ENCODE measurements at regions not wholly inside any gene's neighbourhood (a gene's known extent, or its start where the extent isn't known, plus 50 kb on each side); places are given as distances from the start of the nearest gene placed in this dataset.

GRCh38 chr5:8230868-8231267 is 361.9 kb downstream of the MTRR start:
- no peaks in the 10 kb centered on the region for H3K9me3 ChIP-seq
- H3K27me3 ChIP-seq, result no peaks in the 10 kb centered on the region
- TF ChIP-seq CTCF (IDR thresholded peaks at IDR 0.05), result no peak
- H3K36me3 ChIP-seq, result no peaks in the 10 kb centered on the region
- H3K4me3 ChIP-seq, result no peak overlapping the region
- no peak for DNase-seq (ENCODE audit: low spot score)
- H3K27ac ChIP-seq, result no peak overlapping the region
- H3K4me1 ChIP-seq, result no peaks in the 10 kb centered on the region

GRCh38 chr5:8233479-8233878 is 364.5 kb downstream of the MTRR start:
- no peak for TF ChIP-seq CTCF (IDR thresholded peaks at IDR 0.05)
- Histone ChIP-seq H3K36me3 (no peaks in the 10 kb centered on the region), H3K4me1 (no peaks in the 10 kb centered on the region), H3K27ac (no peak overlapping the region), H3K9me3 (no peaks in the 10 kb centered on the region), H3K4me3 (no peak overlapping the region), H3K27me3 (no peaks in the 10 kb centered on the region)
- DNase-seq (ENCODE audit: low spot score), result no peak

- Histone ChIP-seq H3K27ac (no peak overlapping the region), H3K4me3 (no peak overlapping the region), H3K9me3 (no peaks in the 10 kb centered on the region), H3K27me3 (no peaks in the 10 kb centered on the region), H3K36me3 (no peaks in the 10 kb centered on the region), H3K4me1 (no peaks in the 10 kb centered on the region)
- DNase-seq (ENCODE audit: low spot score), result no peak
- no peak for TF ChIP-seq CTCF (IDR thresholded peaks at IDR 0.05)
These were observed 365.3 kb downstream of the MTRR start for GRCh38 chr5:8234179-8234770.

- DNase-seq (ENCODE audit: low spot score), result no peak
- Histone ChIP-seq H3K4me1 (no peaks in the 10 kb centered on the region), H3K4me3 (no peak overlapping the region), H3K9me3 (no peaks in the 10 kb centered on the region), H3K27ac (no peak overlapping the region), H3K27me3 (no peaks in the 10 kb centered on the region), H3K36me3 (no peaks in the 10 kb centered on the region)
- no peak for TF ChIP-seq CTCF (IDR thresholded peaks at IDR 0.05)
These were observed 369.1 kb downstream of the MTRR start for GRCh38 chr5:8238080-8238479.

GRCh38 chr5:8239198-8239597 is 370.2 kb downstream of the MTRR start:
- no peak overlapping the region for H3K27ac ChIP-seq
- no peak overlapping the region for H3K4me3 ChIP-seq
- DNase-seq (ENCODE audit: low spot score), result no peak
- no peaks in the 10 kb centered on the region for H3K27me3 ChIP-seq
- H3K9me3 ChIP-seq, result no peaks in the 10 kb centered on the region
- no peaks in the 10 kb centered on the region for H3K4me1 ChIP-seq
- H3K36me3 ChIP-seq, result no peaks in the 10 kb centered on the region
- no peak for TF ChIP-seq CTCF (IDR thresholded peaks at IDR 0.05)

- H3K4me3 ChIP-seq, result no peak overlapping the region
- TF ChIP-seq CTCF (IDR thresholded peaks at IDR 0.05), result no peak
- no peaks in the 10 kb centered on the region for H3K27me3 ChIP-seq
- no peak overlapping the region for H3K27ac ChIP-seq
- no peaks in the 10 kb centered on the region for H3K9me3 ChIP-seq
- DNase-seq (ENCODE audit: low spot score), result no peak
- no peaks in the 10 kb centered on the region for H3K36me3 ChIP-seq
- no peaks in the 10 kb centered on the region for H3K4me1 ChIP-seq
These were observed 370.7 kb downstream of the MTRR start for GRCh38 chr5:8239646-8240045.
